NCI-H446 (cell line): ENCODE measurements at regions not wholly inside any gene's neighbourhood (a gene's known extent, or its start where the extent isn't known, plus 50 kb on each side); places are given as distances from the start of the nearest gene placed in this dataset.

ENCODE experiments used
- DNase-seq, 2 experiments: peaks; one replicate each; lab custom pipeline; 2025; lab: John Stamatoyannopoulos, UW

- no peak for DNase-seq
Observed at GRCh38 chr5:159456261-159456660, 126.0 kb upstream of the IL12B start.

- no peak for DNase-seq
Observed at GRCh38 chr5:159456722-159457465, 126.6 kb upstream of the IL12B start.

- no peak for DNase-seq
Observed at GRCh38 chr5:159458217-159458711, 128.0 kb upstream of the IL12B start.

- no peak for DNase-seq
Observed at GRCh38 chr5:159459132-159459627, 128.9 kb upstream of the IL12B start.

GRCh38 chr5:159459951-159460538 lies 129.8 kb upstream of the IL12B start:
- DNase-seq, result no peak

DNA sequence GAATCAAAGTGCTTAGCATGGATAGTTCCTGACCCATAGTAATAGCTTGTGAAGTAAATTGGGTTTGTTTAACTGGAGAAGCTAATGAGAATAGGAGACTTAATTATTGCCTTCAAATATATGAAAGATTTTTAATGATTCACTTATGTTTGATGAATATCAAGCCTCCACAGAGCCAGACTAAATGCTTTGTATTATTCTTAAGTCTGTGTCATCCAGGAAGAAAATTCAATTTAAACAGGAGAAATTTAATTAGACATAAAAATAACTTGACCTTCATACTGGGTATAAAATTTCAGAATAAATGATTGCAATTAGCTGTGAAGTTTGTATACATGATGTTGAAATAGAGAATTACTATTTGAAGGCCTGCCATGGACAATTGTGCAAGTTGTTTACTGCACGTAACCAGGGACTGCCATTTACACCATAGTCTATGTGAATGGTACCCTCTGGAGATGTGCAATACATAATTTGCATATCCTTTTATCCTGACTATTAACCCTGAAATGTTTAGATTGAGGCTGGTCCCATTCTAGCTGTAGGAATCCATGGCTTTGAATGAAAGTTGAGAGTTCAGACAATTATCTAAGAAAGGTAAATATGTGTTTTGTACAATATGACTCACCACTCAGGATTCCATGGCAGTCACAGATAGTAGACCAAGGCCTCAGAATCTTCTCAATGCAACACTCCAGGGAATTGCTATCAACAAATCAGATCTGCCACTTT lies 133.5 kb upstream of the IL12B start:
- DNase-seq, result no peak

- DNase-seq, result no peak
Observed at GRCh38 chr5:159465604-159466003, 135.3 kb upstream of the IL12B start.

DNA sequence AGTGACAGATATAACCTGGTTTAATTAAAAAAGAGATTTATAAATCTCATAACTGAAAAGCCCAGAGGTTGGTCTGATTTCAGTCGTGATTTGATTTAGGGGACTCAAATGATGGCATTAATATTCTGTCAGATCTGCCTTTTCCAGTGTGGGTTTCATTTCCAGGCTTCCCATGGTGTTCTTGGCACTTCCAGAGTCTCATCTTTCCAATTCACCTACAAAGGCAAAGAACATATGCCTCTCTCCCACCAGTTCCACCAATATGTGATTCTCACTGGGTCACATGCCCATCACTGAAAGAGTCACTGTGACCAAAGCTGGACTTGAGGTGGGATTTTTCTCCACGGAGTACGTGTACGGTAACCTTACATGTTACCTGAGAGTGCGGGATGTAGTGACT lies 137.4 kb upstream of the IL12B start:
- DNase-seq, result no peak

DNA sequence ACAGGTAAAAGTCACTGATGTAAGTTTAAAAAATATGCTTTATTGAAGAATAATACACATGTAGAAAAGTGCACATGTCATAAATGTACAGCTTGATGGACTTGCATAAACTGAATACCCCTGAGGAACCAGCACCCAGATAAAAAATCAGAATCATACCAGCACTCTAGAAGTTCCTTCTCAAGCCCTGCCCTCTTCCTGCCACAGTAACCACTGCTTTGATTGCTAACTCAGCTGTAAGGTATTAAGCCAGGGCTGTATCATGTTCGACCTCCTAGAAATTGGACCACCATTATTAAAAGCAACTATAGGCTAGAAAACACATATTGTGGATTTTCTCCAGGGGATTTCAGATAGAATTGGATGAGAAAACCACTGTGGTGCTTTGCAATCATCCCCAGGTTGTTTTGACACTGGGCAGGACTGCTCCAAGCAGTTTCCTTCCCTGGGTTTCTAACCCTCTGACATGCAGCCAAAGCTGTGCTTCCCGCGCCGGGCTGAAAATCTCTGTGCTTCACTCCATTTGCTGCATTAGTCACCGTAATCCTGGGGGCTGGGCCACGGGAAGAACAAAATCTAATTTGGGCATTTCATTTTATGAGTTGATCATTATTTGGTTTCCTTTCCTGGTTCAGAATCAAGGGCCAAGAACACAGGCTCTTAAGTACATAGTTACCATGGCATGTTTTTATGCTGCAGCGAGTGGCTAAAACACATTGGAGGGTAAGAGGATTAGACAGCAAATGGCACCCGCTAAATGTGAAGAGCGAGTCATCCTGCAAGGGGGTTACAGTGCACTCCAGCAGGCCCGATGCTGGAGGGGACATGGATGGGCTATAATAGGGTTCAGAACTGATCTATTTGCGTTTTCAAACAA lies 139.4 kb upstream of the IL12B start:
- DNase-seq, result no peak

GRCh38 chr5:159471904-159472303 lies 141.6 kb upstream of the IL12B start:
- DNase-seq, result peak in 1 of 2 experiments; percentile 17

DNA sequence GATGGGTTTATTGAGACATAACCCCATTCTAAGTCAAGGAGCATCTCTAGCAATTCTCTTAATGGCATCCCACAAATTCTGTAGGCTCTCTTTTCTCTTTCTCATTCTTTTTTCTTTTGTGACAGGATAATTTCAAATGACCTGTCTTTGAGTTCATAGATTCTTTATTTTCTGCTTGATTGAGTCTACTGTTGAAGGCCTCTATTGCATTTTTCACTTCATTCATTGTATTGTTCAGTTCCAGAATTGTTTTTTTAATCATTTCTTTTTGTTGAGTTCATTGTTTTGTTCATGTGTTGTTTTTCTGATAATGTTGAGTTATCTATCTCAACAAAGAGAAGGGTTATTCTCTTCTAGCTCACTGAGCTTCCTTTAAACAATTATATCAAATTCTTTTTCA lies 144.7 kb upstream of the IL12B start:
- no peak for DNase-seq

- DNase-seq, result no peak
Observed at GRCh38 chr5:159478950-159479349, 148.7 kb upstream of the IL12B start.

DNA sequence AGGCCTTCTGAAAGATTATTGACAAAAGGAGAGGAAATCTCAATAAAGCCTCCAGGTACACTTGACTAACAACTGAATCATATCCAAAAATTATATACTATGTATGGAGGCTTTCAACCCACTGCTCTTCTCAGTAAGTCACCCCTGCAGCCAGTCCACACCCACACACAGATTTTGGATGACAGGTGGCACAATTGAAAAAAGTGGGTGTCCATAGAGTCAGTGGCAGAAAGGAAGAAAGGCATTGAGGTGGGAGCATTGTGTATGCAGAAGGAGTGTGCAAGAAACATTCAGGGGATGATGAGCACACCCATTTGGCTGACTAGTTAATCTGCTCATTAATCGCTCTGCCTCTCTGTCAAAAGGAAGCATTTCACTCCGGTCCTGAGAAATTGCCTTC lies 150.6 kb upstream of the IL12B start:
- no peak for DNase-seq

- DNase-seq, result no peak
Observed at GRCh38 chr5:159481751-159482150, 151.5 kb upstream of the IL12B start.

DNA sequence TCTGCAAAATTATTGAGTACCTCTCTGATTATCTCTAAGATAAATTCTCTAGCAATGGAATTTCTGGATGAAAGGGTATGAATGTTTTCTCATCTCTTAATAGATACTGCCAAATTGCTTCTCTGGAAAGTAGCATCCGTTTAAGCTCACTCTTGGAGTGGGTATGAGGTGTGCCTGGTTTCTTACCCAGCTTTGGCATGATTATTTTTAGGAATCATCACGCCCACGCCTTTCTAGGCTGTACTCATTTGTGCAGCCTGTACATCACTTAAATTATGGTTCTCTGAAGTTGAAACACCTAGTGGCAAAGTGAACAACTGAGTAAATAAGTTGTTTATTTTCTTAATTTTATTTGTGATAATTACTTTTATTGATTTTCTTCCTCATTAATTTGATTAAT lies 156.5 kb upstream of the IL12B start:
- no peak for DNase-seq

GRCh38 chr5:159488516-159488915 lies 158.2 kb upstream of the IL12B start:
- DNase-seq, result no peak

DNA sequence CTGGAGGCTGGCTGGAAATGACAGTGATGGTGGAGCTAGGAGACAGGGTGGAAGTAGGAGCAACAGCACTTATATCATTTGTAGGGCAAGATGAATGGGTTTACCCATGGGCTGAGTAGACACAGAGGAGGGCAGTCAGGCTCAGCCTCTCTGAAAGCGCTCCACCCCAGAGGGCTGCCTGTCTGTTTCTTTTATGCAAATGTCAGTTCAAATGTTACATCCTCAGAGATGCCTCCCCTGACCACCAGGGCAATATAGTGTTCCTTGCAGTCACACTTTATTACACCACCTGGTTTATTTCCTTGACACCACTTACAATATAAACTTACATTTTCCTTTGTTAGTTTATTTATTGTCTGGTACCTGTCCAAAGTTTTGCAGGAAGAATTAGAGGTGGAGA lies 159.5 kb upstream of the IL12B start:
- DNase-seq, result no peak

DNA sequence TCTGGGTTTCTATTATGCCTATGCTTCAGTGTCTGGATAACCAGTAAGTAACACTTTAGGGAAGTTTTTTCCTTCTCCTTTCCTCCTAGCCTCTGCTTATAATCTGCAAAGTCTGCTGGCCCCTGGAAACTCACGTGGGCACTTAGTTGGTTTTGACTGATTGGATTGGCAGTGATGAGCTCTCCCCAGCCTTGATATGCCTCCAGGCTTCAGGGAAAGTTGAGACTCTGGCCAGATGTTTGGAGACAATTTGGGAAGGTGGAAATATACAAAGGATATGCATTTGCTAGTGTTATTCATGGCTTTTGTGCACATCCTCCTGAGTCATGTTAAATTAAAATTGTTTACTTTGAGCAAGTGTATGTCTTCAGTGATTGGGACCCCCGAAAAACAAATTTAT lies 160.2 kb upstream of the IL12B start:
- no peak for DNase-seq

GRCh38 chr5:159493696-159494095 lies 163.4 kb upstream of the IL12B start:
- no peak for DNase-seq

- no peak for DNase-seq
Observed at GRCh38 chr5:159496773-159497172, 166.5 kb upstream of the IL12B start.

DNA sequence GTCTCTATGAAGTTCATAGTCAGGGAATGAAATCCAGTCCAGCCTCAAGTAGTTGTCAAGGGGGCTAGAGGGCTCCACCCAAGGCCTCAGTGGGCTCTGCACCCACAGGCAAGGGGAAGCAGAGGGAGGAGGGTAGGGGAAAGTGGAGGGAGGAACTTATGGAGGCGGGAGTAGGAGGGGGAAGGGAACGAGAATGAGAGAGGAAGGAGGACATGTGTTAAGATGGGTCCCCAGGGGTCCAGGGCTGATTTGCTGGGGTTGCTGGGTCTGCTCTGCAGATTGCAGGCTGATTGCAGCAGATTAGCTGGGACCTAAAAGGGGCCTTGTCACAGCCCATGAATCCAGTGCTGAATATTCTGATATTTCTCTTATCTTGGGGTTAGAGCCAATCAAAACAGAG lies 166.9 kb upstream of the IL12B start:
- DNase-seq, result no peak

GRCh38 chr5:159498630-159499029 lies 168.3 kb upstream of the IL12B start:
- no peak for DNase-seq
